DND-41 (cell line): ENCODE measurements at regions not wholly inside any gene's neighbourhood (a gene's known extent, or its start where the extent isn't known, plus 50 kb on each side); places are given as distances from the start of the nearest gene placed in this dataset.

Experiments used
- CTCF ChIP-seq: IDR thresholded peaks from 2 replicates; pipeline ENCODE4 v1.5.1; 2012; ENCODE audit warnings: borderline replicate concordance, low read length, moderate library complexity, mild to moderate bottlenecking; ENCODE audit not compliant: poor library complexity, severe bottlenecking; ENCODE audit errors: extremely low read depth
- EZH2 ChIP-seq: IDR thresholded peaks from 3 replicates; pipeline ENCODE4 v1.6.1; 2012; ENCODE audit warnings: borderline replicate concordance, low read depth, mild to moderate bottlenecking, moderate library complexity, low read length, inconsistent platforms; ENCODE audit not compliant: severe bottlenecking

- TF ChIP-seq CTCF, result no peak
- TF ChIP-seq EZH2, result no peak
Measured at GRCh38 chr7:41475801-41476459, 227.0 kb downstream of the INHBA start.
